ENCODE measurements at regions not wholly inside any gene's neighbourhood (a gene's known extent, or its start where the extent isn't known, plus 50 kb on each side); places are given as distances from the start of the nearest gene placed in this dataset.

DNA sequence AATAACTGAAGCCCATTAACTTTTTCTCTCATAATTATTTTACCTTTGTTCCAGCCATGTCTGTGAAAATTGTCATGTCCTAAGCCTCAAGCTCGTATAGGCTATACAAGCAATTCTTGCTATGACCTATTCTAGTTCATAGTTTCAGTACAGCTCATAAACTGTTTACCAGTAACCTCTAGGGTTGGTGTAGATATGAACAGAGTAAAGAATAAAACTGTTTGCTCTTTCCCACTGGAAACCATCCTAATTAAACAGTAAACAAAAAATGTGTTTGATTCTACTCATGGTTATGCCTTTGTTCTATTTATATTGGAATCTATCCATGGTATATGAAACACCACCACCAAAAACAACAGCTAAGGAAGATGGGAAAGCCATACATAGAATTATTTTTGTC lies 1444.0 kb upstream of the PCDH7 start:
- intact Hi-C loops (cut with DNase I), result no loop called here
- H3K4me1 ChIP-seq (ENCODE audit: control insufficient read depth in 2 of 3, insufficient read depth in 2 of 3, low read depth in 1 of 3, low read length in 3 of 3), result no peaks in the 10 kb centered on the region
- H3K9me3 ChIP-seq (ENCODE audit: control insufficient read depth in 2 of 3, insufficient read depth in 1 of 3, low read length in 3 of 3), result no peaks in the 10 kb centered on the region
- no peaks in the 10 kb centered on the region for H3K36me3 ChIP-seq (ENCODE audit: control insufficient read depth in 2 of 3, insufficient read depth in 3 of 3, low read length in 3 of 3)
- TF ChIP-seq, protein P1, sequence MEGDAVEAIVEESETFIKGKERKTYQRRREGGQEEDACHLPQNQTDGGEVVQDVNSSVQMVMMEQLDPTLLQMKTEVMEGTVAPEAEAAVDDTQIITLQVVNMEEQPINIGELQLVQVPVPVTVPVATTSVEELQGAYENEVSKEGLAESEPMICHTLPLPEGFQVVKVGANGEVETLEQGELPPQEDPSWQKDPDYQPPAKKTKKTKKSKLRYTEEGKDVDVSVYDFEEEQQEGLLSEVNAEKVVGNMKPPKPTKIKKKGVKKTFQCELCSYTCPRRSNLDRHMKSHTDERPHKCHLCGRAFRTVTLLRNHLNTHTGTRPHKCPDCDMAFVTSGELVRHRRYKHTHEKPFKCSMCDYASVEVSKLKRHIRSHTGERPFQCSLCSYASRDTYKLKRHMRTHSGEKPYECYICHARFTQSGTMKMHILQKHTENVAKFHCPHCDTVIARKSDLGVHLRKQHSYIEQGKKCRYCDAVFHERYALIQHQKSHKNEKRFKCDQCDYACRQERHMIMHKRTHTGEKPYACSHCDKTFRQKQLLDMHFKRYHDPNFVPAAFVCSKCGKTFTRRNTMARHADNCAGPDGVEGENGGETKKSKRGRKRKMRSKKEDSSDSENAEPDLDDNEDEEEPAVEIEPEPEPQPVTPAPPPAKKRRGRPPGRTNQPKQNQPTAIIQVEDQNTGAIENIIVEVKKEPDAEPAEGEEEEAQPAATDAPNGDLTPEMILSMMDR (IDR thresholded peaks at IDR 0.05; ENCODE audit: borderline replicate concordance, extremely low read depth, insufficient read depth), result no peak
- FAIRE-seq (no peak), DNase-seq (no peak)
- no peak overlapping the region for H3K4me3 ChIP-seq (ENCODE audit: low read length in 3 of 3)
- no peak overlapping the region for H3K9ac ChIP-seq (ENCODE audit: low read length in 3 of 3)
- no peaks in the 10 kb centered on the region for H3K27me3 ChIP-seq (ENCODE audit: control insufficient read depth, insufficient read depth, low read length)
- H3K27ac ChIP-seq (ENCODE audit: low read depth in 2 of 2, low read length in 2 of 2), result no peak overlapping the region

DNA sequence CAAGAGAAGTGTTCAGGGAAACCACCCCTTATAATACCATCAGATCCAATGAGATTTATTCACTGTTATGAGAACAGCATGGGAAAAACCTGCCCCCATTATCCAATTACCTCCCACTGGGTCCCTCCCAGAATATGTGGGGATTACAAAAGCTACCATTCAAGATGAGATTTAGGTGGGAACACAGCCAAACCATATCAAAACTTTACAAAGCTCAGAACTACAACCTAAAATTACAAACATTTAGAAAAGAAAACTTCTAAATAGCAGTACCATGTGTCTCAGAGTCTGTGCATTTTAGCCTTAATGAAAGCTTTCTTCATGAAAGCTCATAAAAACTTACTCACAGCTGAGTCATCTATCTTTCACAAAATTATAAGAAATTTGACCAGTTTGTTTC lies 1442.8 kb upstream of the PCDH7 start:
- Histone ChIP-seq H3K27me3 (ENCODE audit: control insufficient read depth, insufficient read depth, low read length) (no peaks in the 10 kb centered on the region), H3K9ac (ENCODE audit: low read length in 3 of 3) (no peak overlapping the region), H3K36me3 (ENCODE audit: control insufficient read depth in 2 of 3, insufficient read depth in 3 of 3, low read length in 3 of 3) (no peaks in the 10 kb centered on the region), H3K27ac (ENCODE audit: low read depth in 2 of 2, low read length in 2 of 2) (no peak overlapping the region), H3K9me3 (ENCODE audit: control insufficient read depth in 2 of 3, insufficient read depth in 1 of 3, low read length in 3 of 3) (no peaks in the 10 kb centered on the region), H3K4me1 (ENCODE audit: control insufficient read depth in 2 of 3, insufficient read depth in 2 of 3, low read depth in 1 of 3, low read length in 3 of 3) (no peaks in the 10 kb centered on the region), H3K4me3 (ENCODE audit: low read length in 3 of 3) (no peak overlapping the region)
- intact Hi-C loops (cut with DNase I), result no loop called here
- DNase-seq, result no peak
- TF ChIP-seq, protein P1 (IDR thresholded peaks at IDR 0.05; ENCODE audit: borderline replicate concordance, extremely low read depth, insufficient read depth), result no peak
- FAIRE-seq, result no peak

DNA sequence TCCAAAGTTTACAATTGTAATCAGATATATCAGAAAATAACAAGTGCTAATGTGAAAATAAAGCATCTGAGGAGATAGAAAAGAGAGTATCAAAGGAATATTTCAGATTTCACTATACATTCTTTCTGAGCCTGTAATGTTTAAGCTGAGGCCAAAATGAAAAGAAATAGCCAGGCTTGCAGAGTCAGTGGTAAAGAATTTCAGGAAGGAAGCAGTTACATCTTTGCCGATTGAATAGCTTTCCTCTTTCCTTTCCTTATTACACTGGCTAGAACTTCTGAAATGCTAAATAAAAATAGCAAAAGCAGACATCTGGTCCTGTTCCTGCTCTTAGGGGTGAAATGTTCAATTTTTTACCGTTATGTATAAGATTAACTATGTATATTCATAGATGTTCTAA lies 1441.6 kb upstream of the PCDH7 start:
- Histone ChIP-seq H3K4me3 (ENCODE audit: low read length in 3 of 3) (no peak overlapping the region), H3K9me3 (ENCODE audit: control insufficient read depth in 2 of 3, insufficient read depth in 1 of 3, low read length in 3 of 3) (no peaks in the 10 kb centered on the region), H3K27me3 (ENCODE audit: control insufficient read depth, insufficient read depth, low read length) (no peaks in the 10 kb centered on the region), H3K4me1 (ENCODE audit: control insufficient read depth in 2 of 3, insufficient read depth in 2 of 3, low read depth in 1 of 3, low read length in 3 of 3) (no peaks in the 10 kb centered on the region), H3K9ac (ENCODE audit: low read length in 3 of 3) (no peak overlapping the region), H3K36me3 (ENCODE audit: control insufficient read depth in 2 of 3, insufficient read depth in 3 of 3, low read length in 3 of 3) (no peaks in the 10 kb centered on the region), H3K27ac (ENCODE audit: low read depth in 2 of 2, low read length in 2 of 2) (no peak overlapping the region)
- intact Hi-C loops (cut with DNase I), result no loop called here
- FAIRE-seq, result no peak
- DNase-seq, result peak in 1 of 5 donors; percentile 7
- TF ChIP-seq, protein P1 (IDR thresholded peaks at IDR 0.05; ENCODE audit: borderline replicate concordance, extremely low read depth, insufficient read depth), result no peak

DNA sequence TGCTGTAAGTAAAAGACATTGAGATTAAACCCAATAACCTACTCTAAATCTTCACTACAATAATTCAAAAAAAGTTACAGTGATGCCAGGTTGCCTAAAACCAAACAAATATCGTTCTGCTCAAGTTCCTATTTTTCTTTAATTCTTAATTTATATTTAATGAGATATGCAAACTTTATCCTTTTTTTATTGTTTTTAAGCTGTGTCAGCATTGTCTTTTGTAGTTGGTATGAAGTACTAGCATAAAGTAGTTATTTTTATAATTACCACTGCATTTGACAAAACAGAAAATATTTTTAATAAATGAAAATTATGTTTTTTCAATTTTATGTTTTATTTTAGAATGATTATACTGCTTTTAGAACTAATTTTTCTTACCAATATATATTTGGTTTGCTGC lies 1431.1 kb upstream of the PCDH7 start:
- TF ChIP-seq, protein P1 (IDR thresholded peaks at IDR 0.05; ENCODE audit: borderline replicate concordance, extremely low read depth, insufficient read depth), result no peak
- Histone ChIP-seq H3K4me3 (ENCODE audit: low read length in 3 of 3) (no peak overlapping the region), H3K27ac (ENCODE audit: low read depth in 2 of 2, low read length in 2 of 2) (no peak overlapping the region), H3K9me3 (ENCODE audit: control insufficient read depth in 2 of 3, insufficient read depth in 1 of 3, low read length in 3 of 3) (no peaks in the 10 kb centered on the region), H3K36me3 (ENCODE audit: control insufficient read depth in 2 of 3, insufficient read depth in 3 of 3, low read length in 3 of 3) (no peaks in the 10 kb centered on the region), H3K9ac (ENCODE audit: low read length in 3 of 3) (no peak overlapping the region), H3K4me1 (ENCODE audit: control insufficient read depth in 2 of 3, insufficient read depth in 2 of 3, low read depth in 1 of 3, low read length in 3 of 3) (no peaks in the 10 kb centered on the region), H3K27me3 (ENCODE audit: control insufficient read depth, insufficient read depth, low read length) (no peaks in the 10 kb centered on the region)
- no peak for FAIRE-seq
- no peak for DNase-seq
- intact Hi-C loops (cut with DNase I), result no loop called here
